ENCODE measurements at regions not wholly inside any gene's neighbourhood (a gene's known extent, or its start where the extent isn't known, plus 50 kb on each side); places are given as distances from the start of the nearest gene placed in this dataset.

GRCh38 chr11:11078344-11079086 is 220.7 kb upstream of the ZBED5 start:
- TF ChIP-seq POLR2AphosphoS5 (IDR thresholded peaks at IDR 0.05; ENCODE audit: low read depth), result no peak
- no peak for TF ChIP-seq CTCF (IDR thresholded peaks at IDR 0.05; ENCODE audit: insufficient read depth, low read length)
- TF ChIP-seq GABPA (IDR thresholded peaks at IDR 0.05; ENCODE audit: low read depth), result no peak

Measured in HL-60 (cell line).